HFFc6 (cell line): ENCODE measurements at regions not wholly inside any gene's neighbourhood (a gene's known extent, or its start where the extent isn't known, plus 50 kb on each side); places are given as distances from the start of the nearest gene placed in this dataset.

Source experiments
- DNase-seq: peaks from one replicate; pipeline ENCODE4 v3.0.0-alpha.2; 2018
- H3K27ac Mint-ChIP-seq: 2 replicates; pipeline ENCODE4 v1.8.0; 2020; ENCODE audit warnings: mild to moderate bottlenecking, mixed read lengths
- H3K27me3 Mint-ChIP-seq: 2 replicates; pipeline ENCODE4 v1.8.0; 2021; ENCODE audit warnings: mild to moderate bottlenecking, moderate library complexity, mixed read lengths; ENCODE audit not compliant: insufficient read depth
- H3K36me3 Mint-ChIP-seq: 2 replicates; pipeline ENCODE4 v1.8.0; 2021; ENCODE audit warnings: low read depth, mixed read lengths
- H3K4me1 Mint-ChIP-seq: 2 replicates; pipeline ENCODE4 v1.8.0; 2020; ENCODE audit warnings: low read depth, mixed read lengths
- H3K4me3 Mint-ChIP-seq: 2 replicates; pipeline ENCODE4 v1.8.0; 2020; ENCODE audit warnings: mild to moderate bottlenecking, moderate library complexity, mixed read lengths
- H3K9me3 Mint-ChIP-seq: 2 replicates; pipeline ENCODE4 v1.8.0; 2020; ENCODE audit warnings: mild to moderate bottlenecking, mixed read lengths
- CTCF ChIP-seq: fragments of 200-600 bp; sonication (generic); IDR thresholded peaks from 2 replicates; pipeline ENCODE4 v1.5.0; 2021; ENCODE audit warnings: antibody characterized with exemption, mild to moderate bottlenecking

- H3K9me3 Mint-ChIP-seq = peaks cover 28% of the 10 kb centered on the region
- H3K27ac Mint-ChIP-seq = no peak overlapping the region
- no peak overlapping the region for H3K4me3 Mint-ChIP-seq
- no peaks in the 10 kb centered on the region for H3K4me1 Mint-ChIP-seq
- TF ChIP-seq CTCF = no peak
- no peaks in the 10 kb centered on the region for H3K36me3 Mint-ChIP-seq
- H3K27me3 Mint-ChIP-seq = no peaks in the 10 kb centered on the region
- DNase-seq = no peak
Measured at GRCh38 chr3:181250714-181251113, 261.2 kb upstream of the DNAJC19 start.

DNA sequence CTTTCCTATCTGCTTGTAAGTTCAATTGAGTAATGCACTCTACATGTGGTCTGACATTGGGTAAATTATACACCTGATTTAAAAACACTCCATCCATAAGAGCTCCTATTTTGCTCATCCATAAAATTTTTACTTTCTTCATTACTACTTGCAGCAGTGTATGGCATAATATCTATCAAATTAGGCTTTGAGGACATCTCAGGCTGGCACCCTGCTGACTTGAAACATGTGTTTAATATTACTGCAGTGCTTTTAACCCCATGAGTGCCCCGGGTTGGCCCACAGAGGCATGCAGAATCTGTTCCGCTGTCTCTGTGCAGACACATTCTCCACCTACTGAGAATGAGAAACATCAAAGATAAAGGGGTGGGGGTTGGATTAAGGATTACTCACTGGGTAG is 249.9 kb upstream of the DNAJC19 start:
- H3K36me3 Mint-ChIP-seq = no peaks in the 10 kb centered on the region
- no peak for TF ChIP-seq CTCF
- H3K27me3 Mint-ChIP-seq = no peaks in the 10 kb centered on the region; the same call in 1 of the 2 replicates
- no peak overlapping the region for H3K4me3 Mint-ChIP-seq
- no peak for DNase-seq
- no peaks in the 10 kb centered on the region for H3K4me1 Mint-ChIP-seq
- peaks cover 29% of the 10 kb centered on the region for H3K9me3 Mint-ChIP-seq
- H3K27ac Mint-ChIP-seq = no peak overlapping the region

DNA sequence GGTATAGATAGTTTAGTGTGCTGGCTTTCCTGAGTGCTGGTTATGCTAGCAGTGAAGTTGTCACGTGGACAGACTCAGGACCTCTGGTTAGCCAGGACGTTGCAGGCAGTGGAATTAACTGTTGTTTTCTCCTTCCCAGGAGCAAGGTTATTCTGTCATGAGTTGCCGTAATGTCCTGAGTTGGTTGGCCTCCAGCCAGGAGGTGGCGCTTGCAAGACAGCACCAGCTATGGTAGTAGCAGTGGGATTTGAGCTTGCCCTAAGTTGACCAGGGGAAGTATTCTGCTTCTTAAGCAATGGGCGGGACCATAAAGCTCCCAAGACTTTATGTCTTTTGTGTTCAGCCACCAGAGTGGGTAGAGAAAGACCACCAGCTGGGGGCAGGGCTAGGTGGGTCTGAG is 240.7 kb upstream of the DNAJC19 start:
- no peaks in the 10 kb centered on the region for H3K36me3 Mint-ChIP-seq
- no peak overlapping the region for H3K4me3 Mint-ChIP-seq
- DNase-seq = no peak
- H3K27ac Mint-ChIP-seq = no peak overlapping the region
- peaks cover 37% of the 10 kb centered on the region for H3K9me3 Mint-ChIP-seq
- TF ChIP-seq CTCF = no peak
- no peaks in the 10 kb centered on the region; the same call in 1 of the 2 replicates for H3K27me3 Mint-ChIP-seq
- H3K4me1 Mint-ChIP-seq = no peaks in the 10 kb centered on the region

DNA sequence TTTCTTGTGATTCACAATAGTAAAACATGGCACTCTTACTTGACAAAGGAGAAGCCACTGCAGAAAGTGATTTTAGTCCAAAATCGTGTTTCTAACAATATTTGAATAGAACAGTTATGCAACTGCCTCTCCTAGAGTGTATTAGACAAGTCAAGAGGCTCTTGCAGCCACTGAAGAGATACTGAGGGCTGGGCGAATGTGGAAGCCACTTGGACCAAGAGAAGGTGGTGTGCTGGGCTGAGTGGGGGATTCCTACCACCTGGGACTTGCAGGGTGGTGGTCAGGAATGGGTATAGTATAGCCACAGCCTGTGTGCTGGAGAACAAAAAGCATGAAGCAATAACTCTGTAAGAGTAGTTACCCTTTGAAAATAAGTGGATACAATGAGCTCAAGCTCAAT is 223.8 kb upstream of the DNAJC19 start:
- no peaks in the 10 kb centered on the region for H3K36me3 Mint-ChIP-seq
- no peak for TF ChIP-seq CTCF
- no peak overlapping the region for H3K27ac Mint-ChIP-seq
- H3K9me3 Mint-ChIP-seq = peaks cover 15% of the 10 kb centered on the region
- no peaks in the 10 kb centered on the region for H3K4me1 Mint-ChIP-seq
- H3K4me3 Mint-ChIP-seq = no peak overlapping the region
- no peak for DNase-seq
- no peaks in the 10 kb centered on the region; the same call in 1 of the 2 replicates for H3K27me3 Mint-ChIP-seq

DNA sequence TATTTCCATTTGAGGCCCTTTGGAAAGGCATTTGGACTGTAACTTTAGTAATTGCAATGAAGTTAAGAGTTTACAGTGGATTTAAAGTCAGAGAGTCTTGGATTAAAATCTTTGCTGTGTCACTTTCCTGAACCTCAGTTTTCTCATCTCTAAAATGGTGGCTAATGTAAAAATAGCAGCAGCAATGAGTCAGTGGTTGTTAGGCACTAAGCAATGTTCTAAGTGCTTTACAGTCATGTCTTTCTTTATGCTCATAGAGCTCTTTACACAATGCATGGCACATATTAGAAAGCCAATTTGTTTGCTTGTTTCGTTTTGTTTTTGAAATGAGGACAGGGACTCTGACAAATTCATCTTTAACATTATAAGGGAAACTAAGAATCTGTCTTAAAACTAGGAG is 222.7 kb upstream of the DNAJC19 start:
- Mint-ChIP-seq H3K9me3 (peaks cover 15% of the 10 kb centered on the region), H3K27me3 (no peaks in the 10 kb centered on the region; the same call in 1 of the 2 replicates), H3K36me3 (no peaks in the 10 kb centered on the region), H3K4me1 (no peaks in the 10 kb centered on the region), H3K4me3 (no peak overlapping the region), H3K27ac (no peak overlapping the region)
- TF ChIP-seq CTCF = no peak
- no peak for DNase-seq

- Mint-ChIP-seq H3K36me3 (no peaks in the 10 kb centered on the region), H3K4me3 (no peak overlapping the region), H3K9me3 (peaks cover 11% of the 10 kb centered on the region), H3K27ac (no peak overlapping the region), H3K4me1 (no peaks in the 10 kb centered on the region), H3K27me3 (no peaks in the 10 kb centered on the region; the same call in 1 of the 2 replicates)
- TF ChIP-seq CTCF = peak; percentile 69
- DNase-seq = peak; percentile 2
Measured at GRCh38 chr3:181210275-181210674, 220.7 kb upstream of the DNAJC19 start.
